ENCODE measurements at regions not wholly inside any gene's neighbourhood (a gene's known extent, or its start where the extent isn't known, plus 50 kb on each side); places are given as distances from the start of the nearest gene placed in this dataset.
"Not testable (repeated sequence)": the region's sequence is repeated elsewhere in the genome, so short reads cannot be mapped to it uniquely, and the experiment has no call there.

- not testable (repeated sequence) for TF ChIP-seq CTCF (conservative IDR thresholded peaks at IDR 0.05; ENCODE audit: low read depth, low read length); EZH2 (IDR thresholded peaks at IDR 0.05; ENCODE audit: low read length, unreplicated experiment); EZH2phosphoT487 (IDR thresholded peaks at IDR 0.05; ENCODE audit: borderline replicate concordance, low read length)
Observed at GRCh38 chr13:68706044-68706443, 1401.6 kb upstream of the ATXN8OS start.

Data from PC-3 (cell line).